ENCODE measurements at regions not wholly inside any gene's neighbourhood (a gene's known extent, or its start where the extent isn't known, plus 50 kb on each side); places are given as distances from the start of the nearest gene placed in this dataset.

GRCh38 chr6:12572896-12573827, 143.4 kb upstream of the PHACTR1 start:
- Histone ChIP-seq H3K4me3 (ENCODE audit: low read length) (no peak overlapping the region), H3K27me3 (ENCODE audit: insufficient read depth, low read length) (no peaks in the 10 kb centered on the region), H3K4me1 (ENCODE audit: insufficient read depth, low read length) (no peaks in the 10 kb centered on the region), H3K9me3 (ENCODE audit: low read depth, low read length) (no peaks in the 10 kb centered on the region)

GRCh38 chr6:12575961-12576360, 140.6 kb upstream of the PHACTR1 start:
- H3K4me1 ChIP-seq (ENCODE audit: insufficient read depth, low read length), result no peaks in the 10 kb centered on the region
- H3K9me3 ChIP-seq (ENCODE audit: low read depth, low read length), result no peaks in the 10 kb centered on the region
- no peak overlapping the region for H3K4me3 ChIP-seq (ENCODE audit: low read length)
- no peaks in the 10 kb centered on the region for H3K27me3 ChIP-seq (ENCODE audit: insufficient read depth, low read length)

GRCh38 chr6:12576389-12576788, 140.2 kb upstream of the PHACTR1 start:
- no peaks in the 10 kb centered on the region for H3K9me3 ChIP-seq (ENCODE audit: low read depth, low read length)
- H3K27me3 ChIP-seq (ENCODE audit: insufficient read depth, low read length), result no peaks in the 10 kb centered on the region
- H3K4me1 ChIP-seq (ENCODE audit: insufficient read depth, low read length), result no peaks in the 10 kb centered on the region
- no peak overlapping the region for H3K4me3 ChIP-seq (ENCODE audit: low read length)

- H3K27me3 ChIP-seq (ENCODE audit: insufficient read depth, low read length), result no peaks in the 10 kb centered on the region
- H3K9me3 ChIP-seq (ENCODE audit: low read depth, low read length), result no peaks in the 10 kb centered on the region
- H3K4me1 ChIP-seq (ENCODE audit: insufficient read depth, low read length), result no peaks in the 10 kb centered on the region
- H3K4me3 ChIP-seq (ENCODE audit: low read length), result no peak overlapping the region
Observed at GRCh38 chr6:12577124-12577850, 139.3 kb upstream of the PHACTR1 start.

GRCh38 chr6:12578097-12578496, 138.5 kb upstream of the PHACTR1 start:
- H3K27me3 ChIP-seq (ENCODE audit: insufficient read depth, low read length), result no peaks in the 10 kb centered on the region
- H3K9me3 ChIP-seq (ENCODE audit: low read depth, low read length), result no peaks in the 10 kb centered on the region
- no peak overlapping the region for H3K4me3 ChIP-seq (ENCODE audit: low read length)
- no peaks in the 10 kb centered on the region for H3K4me1 ChIP-seq (ENCODE audit: insufficient read depth, low read length)

GRCh38 chr6:12578751-12579150, 137.8 kb upstream of the PHACTR1 start:
- H3K4me3 ChIP-seq (ENCODE audit: low read length), result no peak overlapping the region
- no peaks in the 10 kb centered on the region for H3K9me3 ChIP-seq (ENCODE audit: low read depth, low read length)
- no peaks in the 10 kb centered on the region for H3K4me1 ChIP-seq (ENCODE audit: insufficient read depth, low read length)
- H3K27me3 ChIP-seq (ENCODE audit: insufficient read depth, low read length), result no peaks in the 10 kb centered on the region

- no peak overlapping the region for H3K4me3 ChIP-seq (ENCODE audit: low read length)
- H3K9me3 ChIP-seq (ENCODE audit: low read depth, low read length), result no peaks in the 10 kb centered on the region
- H3K27me3 ChIP-seq (ENCODE audit: insufficient read depth, low read length), result no peaks in the 10 kb centered on the region
- H3K4me1 ChIP-seq (ENCODE audit: insufficient read depth, low read length), result no peaks in the 10 kb centered on the region
Observed at GRCh38 chr6:12580290-12580689, 136.3 kb upstream of the PHACTR1 start.

- Histone ChIP-seq H3K27me3 (ENCODE audit: insufficient read depth, low read length) (no peaks in the 10 kb centered on the region), H3K4me1 (ENCODE audit: insufficient read depth, low read length) (no peaks in the 10 kb centered on the region), H3K4me3 (ENCODE audit: low read length) (no peak overlapping the region), H3K9me3 (ENCODE audit: low read depth, low read length) (no peaks in the 10 kb centered on the region)
Observed at GRCh38 chr6:12582421-12583110, 134.0 kb upstream of the PHACTR1 start.

GRCh38 chr6:12584631-12585405, 131.7 kb upstream of the PHACTR1 start:
- Histone ChIP-seq H3K9me3 (ENCODE audit: low read depth, low read length) (no peaks in the 10 kb centered on the region), H3K4me3 (ENCODE audit: low read length) (no peak overlapping the region), H3K4me1 (ENCODE audit: insufficient read depth, low read length) (no peaks in the 10 kb centered on the region), H3K27me3 (ENCODE audit: insufficient read depth, low read length) (no peaks in the 10 kb centered on the region)

- Histone ChIP-seq H3K4me3 (ENCODE audit: low read length) (no peak overlapping the region), H3K4me1 (ENCODE audit: insufficient read depth, low read length) (no peaks in the 10 kb centered on the region), H3K27me3 (ENCODE audit: insufficient read depth, low read length) (no peaks in the 10 kb centered on the region), H3K9me3 (ENCODE audit: low read depth, low read length) (no peaks in the 10 kb centered on the region)
Observed at GRCh38 chr6:12585497-12585958, 131.0 kb upstream of the PHACTR1 start.

- no peaks in the 10 kb centered on the region for H3K27me3 ChIP-seq (ENCODE audit: insufficient read depth, low read length)
- H3K4me1 ChIP-seq (ENCODE audit: insufficient read depth, low read length), result no peaks in the 10 kb centered on the region
- no peak overlapping the region for H3K4me3 ChIP-seq (ENCODE audit: low read length)
- H3K9me3 ChIP-seq (ENCODE audit: low read depth, low read length), result no peaks in the 10 kb centered on the region
Observed at GRCh38 chr6:12586721-12587480, 129.7 kb upstream of the PHACTR1 start.

- Histone ChIP-seq H3K9me3 (ENCODE audit: low read depth, low read length) (no peaks in the 10 kb centered on the region), H3K27me3 (ENCODE audit: insufficient read depth, low read length) (no peaks in the 10 kb centered on the region), H3K4me1 (ENCODE audit: insufficient read depth, low read length) (peaks cover 24% of the 10 kb centered on the region), H3K4me3 (ENCODE audit: low read length) (no peak overlapping the region)
Observed at GRCh38 chr6:12590901-12591300, 125.7 kb upstream of the PHACTR1 start.

GRCh38 chr6:12592634-12593033, 123.9 kb upstream of the PHACTR1 start:
- Histone ChIP-seq H3K4me1 (ENCODE audit: insufficient read depth, low read length) (peaks cover 26% of the 10 kb centered on the region), H3K27me3 (ENCODE audit: insufficient read depth, low read length) (no peaks in the 10 kb centered on the region), H3K4me3 (ENCODE audit: low read length) (no peak overlapping the region), H3K9me3 (ENCODE audit: low read depth, low read length) (no peaks in the 10 kb centered on the region)
